ENCODE measurements at regions not wholly inside any gene's neighbourhood (a gene's known extent, or its start where the extent isn't known, plus 50 kb on each side); places are given as distances from the start of the nearest gene placed in this dataset.

DNA sequence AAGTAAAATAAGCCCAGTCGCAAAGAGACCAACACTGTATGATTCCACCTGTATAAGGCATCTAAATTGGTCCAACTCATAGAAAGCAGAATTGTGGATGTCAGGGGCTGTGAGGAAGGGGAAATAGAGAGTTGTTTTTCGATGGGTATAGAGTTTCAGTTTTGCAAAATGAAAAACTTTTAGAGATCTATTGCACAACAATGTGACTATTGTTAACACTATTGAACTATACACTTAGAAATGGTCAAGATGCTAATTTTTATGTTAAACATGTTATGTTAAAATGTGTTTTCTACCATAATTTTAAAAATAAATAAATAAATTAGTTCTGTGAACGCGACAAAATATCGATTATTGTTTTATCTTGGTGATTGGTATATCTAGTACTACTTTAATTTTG lies 192.4 kb downstream of the PTGER3 start:
- Mint-ChIP-seq H3K9me3 (peaks cover 3% of the 10 kb centered on the region), H3K36me3 (ENCODE audit: low read depth) (no peaks in the 10 kb centered on the region), H3K27me3 (no peaks in the 10 kb centered on the region), H3K4me3 (no peak overlapping the region), H3K27ac (no peak overlapping the region), H3K4me1 (ENCODE audit: low read depth) (no peaks in the 10 kb centered on the region)
- no peak for TF ChIP-seq CTCF (IDR thresholded peaks at IDR 0.05)
- ChIA-PET POLR2A (no interaction called here), CTCF (no interaction called here)
- no peaks in the 10 kb centered on the region for H3K27me3 ChIP-seq (ENCODE audit: control insufficient read depth in 1 of 2, insufficient read depth in 2 of 2, low read length in 2 of 2)
- no peaks in the 10 kb centered on the region for H3K36me3 ChIP-seq (ENCODE audit: insufficient read depth, low read length)
- no peaks in the 10 kb centered on the region for H3K4me1 ChIP-seq (ENCODE audit: insufficient read depth, low read length)
- no peak overlapping the region for H3K4me3 ChIP-seq (ENCODE audit: low read length)
- intact Hi-C loops (cut with DNase I, micrococcal nuclease) = no loop called here
- DNase-seq (no peak), ATAC-seq (ENCODE audit: poor library complexity) (no peak)
- peaks cover 0 to 4% of the 10 kb centered on the region in 2 experiments for H3K9me3 ChIP-seq (ENCODE audit: control insufficient read depth in 1 of 2, insufficient read depth in 1 of 2, low read length in 2 of 2)
- no peak overlapping the region for H3K27ac ChIP-seq (ENCODE audit: low read depth in 1 of 2, low read length in 2 of 2)

- no peak overlapping the region for H3K4me3 Mint-ChIP-seq
- no peaks in the 10 kb centered on the region for H3K36me3 Mint-ChIP-seq (ENCODE audit: low read depth)
- no peaks in the 10 kb centered on the region for H3K4me1 Mint-ChIP-seq (ENCODE audit: low read depth)
- H3K9me3 ChIP-seq (ENCODE audit: control insufficient read depth in 1 of 2, insufficient read depth in 1 of 2, low read length in 2 of 2) = no peaks in the 10 kb centered on the region
- no peak for DNase-seq
- no peak overlapping the region for H3K4me3 ChIP-seq (ENCODE audit: low read length)
- intact Hi-C loops (cut with DNase I, micrococcal nuclease) = no loop called here
- no peak for ATAC-seq (ENCODE audit: poor library complexity)
- ChIA-PET POLR2A (no interaction called here), CTCF (no interaction called here)
- H3K9me3 Mint-ChIP-seq = peaks cover 3% of the 10 kb centered on the region
- H3K27ac Mint-ChIP-seq = no peak overlapping the region
- no peaks in the 10 kb centered on the region for H3K27me3 ChIP-seq (ENCODE audit: control insufficient read depth in 1 of 2, insufficient read depth in 2 of 2, low read length in 2 of 2)
- no peaks in the 10 kb centered on the region for H3K4me1 ChIP-seq (ENCODE audit: insufficient read depth, low read length)
- no peaks in the 10 kb centered on the region for H3K27me3 Mint-ChIP-seq
- H3K27ac ChIP-seq (ENCODE audit: low read depth in 1 of 2, low read length in 2 of 2) = no peak overlapping the region
- no peak for TF ChIP-seq CTCF (IDR thresholded peaks at IDR 0.05)
- no peaks in the 10 kb centered on the region for H3K36me3 ChIP-seq (ENCODE audit: insufficient read depth, low read length)
Measured at GRCh38 chr1:70856201-70856600, 191.4 kb downstream of the PTGER3 start.

DNA sequence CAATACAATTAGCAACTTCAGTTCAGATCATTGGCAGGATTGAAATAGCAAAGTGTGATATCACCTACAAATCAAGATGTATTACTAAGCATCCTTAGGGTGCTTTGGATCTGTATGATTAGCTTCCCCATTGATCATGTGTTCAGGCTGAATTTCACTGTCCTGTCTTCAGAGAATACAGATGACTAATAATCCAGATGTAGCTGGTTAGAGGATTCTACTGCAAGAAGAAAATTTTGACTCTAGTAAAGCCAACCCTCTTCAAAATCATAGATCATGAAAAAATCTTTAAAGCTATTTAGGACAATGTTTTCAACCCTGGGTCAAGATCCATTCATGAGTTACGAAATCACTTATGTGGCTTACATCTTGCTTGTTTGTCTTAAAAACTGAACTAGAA lies 184.4 kb downstream of the PTGER3 start:
- Mint-ChIP-seq H3K36me3 (ENCODE audit: low read depth) (no peaks in the 10 kb centered on the region), H3K9me3 (no peaks in the 10 kb centered on the region), H3K27me3 (no peaks in the 10 kb centered on the region), H3K4me3 (no peak overlapping the region), H3K27ac (no peak overlapping the region), H3K4me1 (ENCODE audit: low read depth) (peaks cover 6% of the 10 kb centered on the region)
- Histone ChIP-seq H3K4me1 (ENCODE audit: insufficient read depth, low read length) (no peaks in the 10 kb centered on the region), H3K36me3 (ENCODE audit: insufficient read depth, low read length) (no peaks in the 10 kb centered on the region), H3K9me3 (ENCODE audit: control insufficient read depth in 1 of 2, insufficient read depth in 1 of 2, low read length in 2 of 2) (peaks cover 0 to 3% of the 10 kb centered on the region in 2 experiments), H3K27ac (ENCODE audit: low read depth in 1 of 2, low read length in 2 of 2) (no peak overlapping the region), H3K27me3 (ENCODE audit: control insufficient read depth in 1 of 2, insufficient read depth in 2 of 2, low read length in 2 of 2) (no peaks in the 10 kb centered on the region), H3K4me3 (ENCODE audit: low read length) (no peak overlapping the region)
- DNase-seq (no peak), ATAC-seq (ENCODE audit: poor library complexity) (no peak)
- POLR2A ChIA-PET = no interaction called here
- CTCF ChIA-PET = no interaction called here
- no peak for TF ChIP-seq CTCF (IDR thresholded peaks at IDR 0.05)
- intact Hi-C loops (cut with DNase I, micrococcal nuclease) = no loop called here

Measured in CD4-positive, alpha-beta T cell (primary cell).